Mesenchymal stem cell (in vitro differentiated cells and primary cell): ENCODE measurements at regions not wholly inside any gene's neighbourhood (a gene's known extent, or its start where the extent isn't known, plus 50 kb on each side); places are given as distances from the start of the nearest gene placed in this dataset.

Source experiments
- DNase-seq: peaks from one replicate; pipeline ENCODE4 v3.0.0-alpha.2; 2013
- H2AFZ ChIP-seq: one replicate; pipeline ENCODE4 v1.6.1; 2013; ENCODE audit warnings: low read depth, mild to moderate bottlenecking, control low read depth, inconsistent platforms, low read length, moderate library complexity
- H2AK5ac ChIP-seq: 2 replicates; pipeline ENCODE4 v1.6.1; 2013; ENCODE audit warnings: low read length, moderate library complexity, mild to moderate bottlenecking, inconsistent platforms; ENCODE audit not compliant: severe bottlenecking
- H2BK120ac ChIP-seq: one replicate; pipeline ENCODE4 v1.6.1; 2013; ENCODE audit warnings: low read depth, mild to moderate bottlenecking, inconsistent platforms, low read length, moderate library complexity
- H2BK12ac ChIP-seq, 2 experiments: one replicate each; pipeline ENCODE4 v1.6.1; 2013; ENCODE audit warnings: inconsistent platforms in 2 of 2, low read length in 2 of 2, mild to moderate bottlenecking in 2 of 2, moderate library complexity in 2 of 2, control low read depth in 1 of 2
- H2BK15ac ChIP-seq: one replicate; pipeline ENCODE4 v1.6.1; 2013; ENCODE audit warnings: mild to moderate bottlenecking, low read depth, inconsistent platforms; ENCODE audit not compliant: poor library complexity, severe bottlenecking
- H2BK5ac ChIP-seq: 2 replicates; pipeline ENCODE4 v1.6.1; 2013; ENCODE audit warnings: low read depth, mild to moderate bottlenecking, low read length, control low read depth, inconsistent platforms; ENCODE audit not compliant: poor library complexity, severe bottlenecking
- H3K14ac ChIP-seq, 2 experiments: one replicate each; pipeline ENCODE4 v1.6.1; 2013; ENCODE audit warnings: inconsistent platforms in 2 of 2, low read length in 2 of 2, control low read depth in 1 of 2, mild to moderate bottlenecking in 1 of 2, moderate library complexity in 1 of 2
- H3K18ac ChIP-seq, 2 experiments: one replicate each; pipeline ENCODE4 v1.6.1; 2013; ENCODE audit warnings: inconsistent platforms in 2 of 2, low read length in 2 of 2, control low read depth in 1 of 2, low read depth in 1 of 2, mild to moderate bottlenecking in 1 of 2
- H3K23ac ChIP-seq, 2 experiments: one replicate each; pipeline ENCODE4 v1.6.1; 2013; ENCODE audit warnings: inconsistent platforms in 2 of 2, low read length in 2 of 2, mild to moderate bottlenecking in 2 of 2, moderate library complexity in 2 of 2, control low read depth in 1 of 2
- H3K27ac ChIP-seq: 2 replicates; pipeline ENCODE4 v1.5.1; 2013; ENCODE audit warnings: mild to moderate bottlenecking, moderate library complexity, low read length, control low read depth, inconsistent platforms; ENCODE audit not compliant: poor library complexity, severe bottlenecking
- H3K27me3 ChIP-seq, 2 experiments: 2 replicates each; pipeline versions ENCODE4 v1.6.1 to v1.7.0; 2013; ENCODE audit warnings: low read length in 2 of 2, mild to moderate bottlenecking in 2 of 2, moderate library complexity in 2 of 2, control low read depth in 1 of 2, inconsistent platforms in 1 of 2; ENCODE audit not compliant: control insufficient read depth in 1 of 2, insufficient read depth in 1 of 2
- H3K36me3 ChIP-seq, 2 experiments: 2 replicates each; pipeline versions ENCODE4 v1.6.1 to v1.7.0; 2013; ENCODE audit warnings: low read length in 2 of 2, control low read depth in 1 of 2, inconsistent platforms in 1 of 2, low read depth in 1 of 2, mild to moderate bottlenecking in 1 of 2; ENCODE audit not compliant: insufficient read depth in 2 of 2, control insufficient read depth in 1 of 2
- H3K4ac ChIP-seq, 2 experiments: one replicate each; pipeline ENCODE4 v1.6.1; 2013; ENCODE audit warnings: inconsistent platforms in 2 of 2, low read length in 2 of 2, mild to moderate bottlenecking in 2 of 2, moderate library complexity in 2 of 2, control low read depth in 1 of 2, low read depth in 1 of 2
- H3K4me1 ChIP-seq: 2 replicates; pipeline ENCODE4 v1.6.1; 2013; ENCODE audit warnings: low read depth, low read length, control low read depth; ENCODE audit not compliant: control insufficient read depth, insufficient read depth
- H3K4me2 ChIP-seq: 2 replicates; pipeline ENCODE4 v1.6.1; 2013; ENCODE audit warnings: low read length, mild to moderate bottlenecking, inconsistent platforms; ENCODE audit not compliant: poor library complexity, severe bottlenecking
- H3K4me3 ChIP-seq, 2 experiments: 2 replicates each; pipeline versions ENCODE4 v1.5.1 to v1.7.0; 2013; ENCODE audit warnings: low read length in 2 of 2, mild to moderate bottlenecking in 2 of 2, control low read depth in 1 of 2, low read depth in 1 of 2; ENCODE audit not compliant: insufficient read depth in 1 of 2
- H3K79me1 ChIP-seq: replicated peaks from 2 replicates; pipeline ENCODE4 v1.6.1; 2013; ENCODE audit warnings: mild to moderate bottlenecking, control low read depth, low read length, inconsistent platforms; ENCODE audit not compliant: poor library complexity, severe bottlenecking
- H3K9ac ChIP-seq: 2 replicates; pipeline ENCODE4 v1.7.0; 2013; ENCODE audit warnings: mild to moderate bottlenecking, low read length, moderate library complexity
- H3K9me3 ChIP-seq: 2 replicates; pipeline ENCODE4 v1.7.0; 2013; ENCODE audit warnings: mild to moderate bottlenecking, low read length; ENCODE audit not compliant: control insufficient read depth
- H4K8ac ChIP-seq: one replicate; pipeline ENCODE4 v1.6.1; 2013; ENCODE audit warnings: inconsistent platforms, mild to moderate bottlenecking, low read length, moderate library complexity
- H4K91ac ChIP-seq: one replicate; pipeline ENCODE4 v1.6.1; 2013; ENCODE audit warnings: mild to moderate bottlenecking, low read length, inconsistent platforms
- WGBS: methylation state at CpG from one replicate; pipeline ENCODE4 v1.1.7; 2013; ENCODE audit warnings: mixed read lengths; 5-methylcytosine and 5-hydroxymethylcytosine counted together

GRCh38 chr16:64846966-64847365 lies 274.9 kb downstream of the CDH11 start:
- WGBS = 91% methylated on average over 3 of the region's 3 CpGs

DNA sequence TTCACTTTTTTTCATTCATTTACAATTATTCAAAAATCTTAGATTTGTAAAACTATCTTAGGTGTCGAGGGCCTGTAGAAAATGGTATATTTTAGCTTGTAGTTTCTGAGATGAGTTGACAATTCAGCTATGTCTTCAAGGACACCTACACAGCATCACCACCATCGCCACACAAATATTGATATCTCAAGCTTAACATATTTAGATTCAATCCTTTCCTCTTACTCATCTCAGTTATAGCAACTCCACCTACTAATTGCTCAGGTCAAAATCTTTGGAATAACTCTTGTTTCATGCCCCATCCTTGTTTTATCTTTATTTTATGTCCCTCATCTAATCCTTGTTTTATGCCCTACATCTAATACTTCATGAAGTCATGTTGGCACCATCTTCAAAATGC lies 276.8 kb downstream of the CDH11 start:
- H3K79me1 ChIP-seq = no peaks in the 10 kb centered on the region
- H2BK12ac ChIP-seq = no peak overlapping the region
- H2BK120ac ChIP-seq = no peak overlapping the region
- no peak overlapping the region for H3K4me2 ChIP-seq
- H3K9ac ChIP-seq = no peak overlapping the region
- H3K4me1 ChIP-seq = no peaks in the 10 kb centered on the region
- H3K14ac ChIP-seq = no peak overlapping the region
- no peak overlapping the region for H2BK15ac ChIP-seq
- H3K9me3 ChIP-seq = no peaks in the 10 kb centered on the region
- no peak overlapping the region for H2BK5ac ChIP-seq
- H4K8ac ChIP-seq = no peak overlapping the region
- H3K27ac ChIP-seq = no peak overlapping the region
- no peak overlapping the region for H3K4ac ChIP-seq
- H2AK5ac ChIP-seq = no peak overlapping the region
- no peaks in the 10 kb centered on the region for H3K27me3 ChIP-seq
- H3K23ac ChIP-seq = no peak overlapping the region
- H3K36me3 ChIP-seq = no peaks in the 10 kb centered on the region
- H3K18ac ChIP-seq = no peak overlapping the region
- no peak overlapping the region for H3K4me3 ChIP-seq
- DNase-seq = no peak
- no peak overlapping the region for H4K91ac ChIP-seq
- no peak overlapping the region for H2AFZ ChIP-seq
- 91% methylated on average over 1 of the region's 2 CpGs for WGBS

More at GRCh38 chr16:64846966-64847365, 274.9 kb downstream of the CDH11 start:
- H3K4me2 ChIP-seq = no peak overlapping the region
- no peak overlapping the region for H2BK5ac ChIP-seq
- no peak overlapping the region for H3K9ac ChIP-seq
- H3K4ac ChIP-seq = no peak overlapping the region
- H3K27me3 ChIP-seq = no peaks in the 10 kb centered on the region
- H4K8ac ChIP-seq = no peak overlapping the region
- H2BK15ac ChIP-seq = no peak overlapping the region
- H2AK5ac ChIP-seq = no peak overlapping the region
- no peaks in the 10 kb centered on the region for H3K4me1 ChIP-seq
- DNase-seq = no peak
- H2BK120ac ChIP-seq = no peak overlapping the region
- H2AFZ ChIP-seq = no peak overlapping the region
- H3K36me3 ChIP-seq = no peaks in the 10 kb centered on the region
- H2BK12ac ChIP-seq = no peak overlapping the region
- H3K27ac ChIP-seq = no peak overlapping the region
- H3K18ac ChIP-seq = peak overlapping the region in 1 of 2 experiments; percentile 29
- no peaks in the 10 kb centered on the region for H3K9me3 ChIP-seq
- no peaks in the 10 kb centered on the region for H3K79me1 ChIP-seq
- H3K23ac ChIP-seq = no peak overlapping the region
- no peak overlapping the region for H3K14ac ChIP-seq
- H3K4me3 ChIP-seq = no peak overlapping the region
- H4K91ac ChIP-seq = no peak overlapping the region

DNA sequence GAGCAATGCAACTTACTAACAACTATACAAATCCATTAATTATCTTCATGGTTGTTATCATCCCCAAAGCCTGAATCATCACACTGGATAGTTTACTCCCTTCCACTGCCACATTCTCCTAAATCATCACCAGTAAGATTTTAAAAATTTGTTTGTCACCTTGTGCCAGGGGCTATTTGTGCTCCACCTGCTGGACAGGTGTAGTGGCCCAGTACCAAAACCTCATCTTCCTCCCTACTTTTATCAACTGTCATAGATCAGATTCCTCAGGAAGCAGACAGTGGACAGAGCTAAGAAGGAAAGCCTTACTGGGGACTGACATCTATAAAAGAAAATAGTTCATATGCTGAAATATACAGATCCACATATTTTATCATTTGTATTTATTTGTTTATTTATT lies 280.4 kb downstream of the CDH11 start:
- Histone ChIP-seq H4K91ac (no peak overlapping the region), H3K14ac (no peak overlapping the region), H3K4me2 (no peak overlapping the region), H3K79me1 (no peaks in the 10 kb centered on the region), H2AFZ (no peak overlapping the region), H3K4me1 (no peaks in the 10 kb centered on the region), H4K8ac (no peak overlapping the region), H2BK12ac (no peak overlapping the region), H3K23ac (no peak overlapping the region), H3K9me3 (no peaks in the 10 kb centered on the region), H2BK15ac (no peak overlapping the region), H3K27ac (no peak overlapping the region), H3K9ac (no peak overlapping the region), H2BK120ac (no peak overlapping the region), H3K27me3 (no peaks in the 10 kb centered on the region), H3K36me3 (no peaks in the 10 kb centered on the region), H3K4ac (no peak overlapping the region), H2AK5ac (no peak overlapping the region), H3K4me3 (no peak overlapping the region), H3K18ac (no peak overlapping the region), H2BK5ac (no peak overlapping the region)
- no peak for DNase-seq

- Histone ChIP-seq H2BK5ac (no peak overlapping the region), H2AFZ (no peak overlapping the region), H3K18ac (no peak overlapping the region), H3K79me1 (no peaks in the 10 kb centered on the region), H3K4me2 (no peak overlapping the region), H2AK5ac (no peak overlapping the region), H3K14ac (no peak overlapping the region), H2BK15ac (no peak overlapping the region), H3K27me3 (no peaks in the 10 kb centered on the region), H2BK120ac (no peak overlapping the region), H2BK12ac (no peak overlapping the region), H3K27ac (no peak overlapping the region), H4K8ac (no peak overlapping the region), H3K4me3 (no peak overlapping the region), H3K4ac (no peak overlapping the region), H3K36me3 (no peaks in the 10 kb centered on the region), H3K9ac (no peak overlapping the region), H3K23ac (no peak overlapping the region), H4K91ac (no peak overlapping the region), H3K4me1 (no peaks in the 10 kb centered on the region), H3K9me3 (no peaks in the 10 kb centered on the region)
- WGBS = 60% methylated on average over 2 of the region's 4 CpGs
- peak; percentile 13 for DNase-seq
These were observed 280.8 kb downstream of the CDH11 start for GRCh38 chr16:64841071-64841470.
